NCI-H1694 (cell line): ENCODE measurements at regions not wholly inside any gene's neighbourhood (a gene's known extent, or its start where the extent isn't known, plus 50 kb on each side); places are given as distances from the start of the nearest gene placed in this dataset.

Source experiments
- DNase-seq: peaks from one replicate; lab custom pipeline; 2025; lab: John Stamatoyannopoulos, UW

DNA sequence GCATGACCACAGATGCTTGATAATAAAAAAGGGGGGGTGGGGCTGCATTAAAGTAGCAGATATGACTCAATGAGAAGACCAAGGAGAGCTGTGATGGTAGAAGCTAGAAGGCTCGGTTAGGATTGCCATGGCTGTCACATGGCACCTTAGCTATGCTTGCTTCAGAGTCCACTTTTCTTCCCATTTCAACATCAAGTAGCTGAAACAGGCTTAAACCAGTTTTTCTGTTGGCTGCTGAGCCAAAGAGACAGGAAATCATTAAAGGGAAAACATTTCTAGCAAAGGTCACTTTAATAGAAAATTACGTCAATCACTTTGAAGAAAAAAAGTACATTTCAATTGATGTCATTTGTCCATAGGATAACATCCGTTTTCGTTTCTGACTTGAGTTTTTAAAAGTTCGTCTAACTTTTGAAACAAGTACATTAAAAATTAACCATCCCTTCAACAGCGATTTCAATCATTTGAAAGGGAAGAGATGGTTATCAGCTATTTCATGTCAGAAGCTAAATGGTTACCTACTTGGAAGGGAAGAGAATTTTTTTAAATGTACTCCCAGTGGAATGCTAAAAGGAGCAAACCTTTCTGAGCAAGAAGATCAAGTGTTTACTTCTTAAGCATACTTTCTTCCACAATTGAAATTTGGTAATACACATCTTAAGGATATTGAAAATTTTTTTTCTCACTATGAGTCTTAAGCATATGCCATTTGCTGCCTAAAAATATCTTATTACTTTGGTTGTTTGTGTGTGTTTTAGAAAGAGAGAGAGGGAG, 488.1 kb upstream of the PRMT6 start:
- DNase-seq, result no peak

DNA sequence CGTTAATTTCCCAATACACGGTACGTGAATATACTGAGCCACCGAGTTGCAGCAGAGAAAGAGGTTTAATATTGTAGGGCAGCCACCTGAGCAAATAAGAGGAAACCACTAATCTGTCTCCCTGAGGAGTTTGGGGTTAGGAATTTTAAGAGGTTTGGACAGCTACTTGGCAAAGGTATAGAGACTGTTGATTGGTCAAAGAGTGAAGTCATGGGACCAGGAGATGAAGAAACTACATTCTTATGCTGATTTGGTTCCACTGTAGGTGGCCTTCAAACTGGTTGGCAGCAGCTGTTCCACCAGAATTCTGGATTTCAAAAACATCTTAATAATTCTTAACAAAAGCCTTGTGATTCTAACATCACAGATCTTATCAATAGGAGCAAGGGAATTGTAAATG, 485.4 kb upstream of the PRMT6 start:
- no peak for DNase-seq

DNA sequence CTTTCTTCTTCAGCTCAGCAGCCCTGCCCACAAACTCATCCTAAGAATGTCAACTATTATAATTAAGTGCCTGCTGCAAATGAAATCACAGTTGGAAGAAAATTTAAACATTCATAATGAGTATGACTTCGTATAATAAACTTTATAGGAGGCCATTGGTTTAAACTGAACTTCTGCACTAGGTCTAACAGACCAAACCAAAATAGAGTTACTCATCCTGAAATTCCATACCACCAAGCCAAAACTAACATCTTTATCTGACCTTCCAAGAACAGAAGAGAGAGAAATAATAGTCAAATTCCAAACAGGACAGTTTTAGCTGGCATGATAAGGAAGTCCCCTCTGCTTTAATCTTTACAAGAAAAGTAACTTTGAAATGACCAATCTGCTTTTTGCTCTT, 472.4 kb upstream of the PRMT6 start:
- DNase-seq, result no peak

DNA sequence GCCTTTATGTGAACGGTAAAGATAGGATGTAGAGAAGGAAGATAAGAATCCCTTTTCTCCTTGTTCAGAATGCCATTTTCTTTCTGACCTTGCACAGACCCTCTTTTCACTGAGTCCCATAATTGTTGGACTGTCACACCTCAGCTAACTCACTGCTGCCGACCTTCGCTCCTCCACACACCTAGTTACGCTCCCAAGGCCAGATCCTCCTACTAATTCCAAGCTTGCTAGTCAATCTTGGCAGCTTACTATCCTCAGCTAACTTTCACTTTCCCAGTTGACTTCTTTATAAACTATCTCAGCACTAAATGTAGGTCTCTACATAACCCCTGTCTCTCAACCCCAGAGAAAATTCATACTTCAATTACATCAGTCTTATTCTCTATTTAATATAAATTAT, 471.8 kb upstream of the PRMT6 start:
- DNase-seq, result no peak

DNA sequence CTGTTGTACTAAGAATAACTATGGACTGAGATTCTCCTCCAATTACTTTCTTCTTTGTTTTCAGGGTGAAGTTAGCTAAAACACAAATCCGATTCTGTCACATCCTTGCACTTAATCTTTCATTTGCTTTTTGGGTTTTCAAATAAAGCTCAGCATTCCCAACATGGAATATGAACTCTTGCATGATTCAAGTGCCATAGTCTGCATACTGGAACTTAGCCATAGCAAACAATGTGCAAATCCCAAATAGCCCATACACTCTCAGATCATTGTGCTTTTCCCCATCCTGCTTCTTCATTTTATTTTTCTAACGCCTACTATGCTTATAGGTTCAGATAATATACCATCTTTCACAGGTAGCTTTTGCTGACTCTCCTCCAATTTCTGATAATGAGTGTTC, 455.8 kb upstream of the PRMT6 start:
- DNase-seq, result no peak

DNA sequence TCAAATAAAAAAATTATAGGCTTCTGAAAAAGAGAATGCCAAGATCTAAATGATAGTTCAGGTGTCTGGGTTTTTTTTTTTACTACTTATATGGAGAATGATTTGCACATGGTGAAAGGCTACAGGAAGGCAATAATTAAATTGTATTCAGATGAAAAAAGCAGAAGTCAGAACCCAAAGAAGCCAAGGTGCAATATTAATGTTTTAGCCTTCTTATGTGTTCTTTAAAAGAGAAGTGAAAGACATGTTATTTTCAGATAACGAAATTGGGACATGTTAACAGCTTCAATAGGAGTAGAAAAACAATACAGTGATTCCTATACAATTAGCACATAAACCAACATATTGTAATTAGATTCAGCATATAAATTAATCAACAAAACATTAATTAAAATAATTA, 452.9 kb upstream of the PRMT6 start:
- DNase-seq, result no peak

DNA sequence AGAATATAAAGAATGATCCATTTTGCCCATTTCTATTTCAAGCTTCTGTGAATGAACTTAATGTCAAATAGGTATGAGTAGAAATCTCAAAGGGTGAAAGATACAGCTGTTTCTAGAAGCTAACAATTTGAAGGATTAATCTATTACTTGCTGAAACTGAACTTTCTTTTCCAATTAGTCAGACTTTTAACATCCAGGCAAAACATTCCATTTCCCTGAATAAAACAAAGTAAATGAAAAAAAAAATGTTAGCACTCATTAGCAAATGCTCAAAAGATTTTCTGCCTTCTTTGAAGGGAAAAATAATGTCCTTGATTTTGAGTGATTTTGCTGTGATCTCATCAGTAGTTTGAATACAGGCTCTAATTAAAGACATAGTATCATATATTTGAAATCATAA, 447.6 kb upstream of the PRMT6 start:
- DNase-seq, result no peak

DNA sequence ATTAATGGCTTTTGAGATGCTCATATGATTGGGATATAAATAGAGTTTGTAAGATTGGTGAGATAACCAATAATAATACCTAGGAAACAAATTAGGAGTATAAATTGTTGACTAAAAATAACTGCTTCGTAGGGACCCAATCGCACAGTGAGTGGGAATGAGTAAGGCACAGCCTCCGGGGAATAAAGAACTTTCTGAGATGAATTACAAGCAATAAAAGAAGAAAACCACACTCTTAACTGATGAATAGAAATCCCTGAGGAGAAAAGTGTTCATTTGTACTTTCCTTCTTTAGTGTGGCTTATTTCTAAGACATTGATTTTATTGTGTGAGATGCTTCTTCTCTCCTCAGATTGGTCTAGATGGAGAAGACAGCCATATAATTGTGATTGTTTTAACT, 443.4 kb upstream of the PRMT6 start:
- DNase-seq, result no peak

DNA sequence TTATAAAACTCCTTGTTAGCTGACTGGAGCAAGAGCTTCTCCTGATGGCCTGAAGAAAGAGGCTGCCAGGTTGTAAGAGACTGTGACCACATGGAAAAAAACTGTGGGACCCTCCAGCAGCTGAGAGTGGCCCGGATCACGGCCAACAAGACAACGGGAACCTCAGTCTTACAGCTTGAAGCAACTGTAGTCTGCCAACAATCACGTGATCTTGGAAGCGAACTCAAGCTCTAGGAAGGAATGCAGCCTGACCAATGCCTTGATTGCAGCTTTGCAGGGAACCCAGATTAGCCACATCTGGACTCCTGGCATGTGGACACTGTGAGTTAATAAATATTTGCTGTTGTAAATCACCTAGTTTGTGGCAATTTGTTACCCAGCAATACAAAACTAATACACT, 442.6 kb upstream of the PRMT6 start:
- no peak for DNase-seq

DNA sequence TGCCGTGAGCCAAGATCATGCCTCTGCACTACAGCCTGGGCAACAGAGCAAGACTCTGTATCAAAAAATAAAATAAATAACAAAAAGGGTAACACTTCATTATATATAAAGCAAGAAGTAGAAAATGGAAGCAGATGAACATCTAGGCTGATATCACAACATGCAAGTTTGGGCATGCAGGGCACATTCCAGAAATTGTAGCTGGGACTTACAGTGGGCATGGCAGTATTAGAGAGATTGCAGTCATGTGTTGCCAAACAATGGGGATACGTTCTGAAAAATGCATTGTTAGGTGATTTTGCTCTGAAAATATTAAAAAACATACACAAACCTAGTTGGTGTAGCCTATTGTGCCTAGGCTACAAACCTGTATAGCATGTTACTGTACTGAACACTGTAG, 441.0 kb upstream of the PRMT6 start:
- no peak for DNase-seq

DNA sequence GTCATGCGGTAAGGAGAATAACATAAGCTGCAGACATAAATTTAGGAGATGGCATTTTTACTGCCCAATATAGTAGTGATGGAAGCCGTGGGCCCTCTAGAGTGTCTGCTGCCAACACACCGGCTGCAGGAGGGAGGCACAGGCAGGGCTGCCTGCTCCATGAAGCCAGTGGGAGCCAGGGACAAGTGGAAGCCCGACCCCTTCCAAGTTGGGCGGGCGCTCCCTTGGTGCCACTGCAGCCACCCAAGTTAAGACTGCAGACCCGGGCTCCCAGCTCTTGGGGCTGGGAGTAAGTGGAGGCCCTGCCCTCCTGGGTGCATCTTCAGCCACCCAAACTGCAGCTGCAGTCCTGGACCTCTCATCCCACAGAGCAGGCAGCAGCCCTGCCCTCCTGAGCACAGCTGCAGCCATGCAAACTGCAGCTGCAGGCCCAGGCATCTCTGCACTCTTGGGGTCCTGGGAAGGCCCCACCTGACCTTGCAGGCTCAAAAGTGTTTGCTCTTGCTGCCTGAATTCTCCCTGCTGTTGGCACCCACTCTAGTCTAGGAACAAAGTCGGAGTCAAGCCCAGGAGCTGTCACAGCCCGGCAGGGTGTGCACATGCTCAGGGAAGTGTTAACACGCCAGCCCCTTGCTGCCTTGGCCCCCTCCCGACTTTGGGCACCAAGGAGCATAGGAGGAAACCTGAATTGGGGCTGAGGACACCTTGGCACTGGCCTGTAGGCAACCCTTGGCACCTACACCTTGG, 437.2 kb upstream of the PRMT6 start:
- no peak for DNase-seq

DNA sequence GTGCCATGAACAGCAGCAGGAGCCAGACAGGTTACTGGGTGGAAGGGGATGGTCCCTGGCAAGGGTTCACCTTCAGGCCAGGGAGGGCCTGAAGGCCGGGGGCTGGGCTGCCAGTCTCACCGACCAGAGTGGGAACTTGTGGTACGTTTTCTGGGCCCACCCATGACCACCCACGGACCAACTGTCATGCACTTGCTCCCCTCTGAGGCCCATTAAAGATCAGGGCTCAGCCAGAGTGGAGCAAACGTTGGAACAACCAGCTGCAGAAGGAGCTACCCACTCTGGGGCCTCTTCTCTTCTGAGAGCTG, 436.7 kb upstream of the PRMT6 start:
- no peak for DNase-seq

DNA sequence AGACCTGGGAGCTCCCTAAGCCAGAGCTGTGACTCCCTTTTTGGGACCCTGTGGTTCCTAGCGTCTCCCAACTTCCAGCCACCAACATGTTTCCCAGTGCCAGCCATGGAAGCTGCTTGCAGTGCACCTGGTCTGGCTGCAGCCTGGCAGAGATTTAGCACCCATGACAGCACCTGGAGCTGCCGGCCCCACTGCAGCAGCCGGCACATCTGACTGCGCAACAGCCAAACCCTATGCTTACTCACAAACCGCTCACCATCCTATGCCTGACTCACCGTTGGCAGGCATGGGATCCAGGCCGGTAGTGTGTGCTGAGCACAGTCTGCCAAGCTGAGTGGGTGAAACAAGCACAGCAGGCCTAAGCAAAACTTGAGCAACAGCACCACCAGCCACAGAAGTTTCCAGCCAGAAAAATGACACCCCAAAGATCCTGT, 435.9 kb upstream of the PRMT6 start:
- no peak for DNase-seq

DNA sequence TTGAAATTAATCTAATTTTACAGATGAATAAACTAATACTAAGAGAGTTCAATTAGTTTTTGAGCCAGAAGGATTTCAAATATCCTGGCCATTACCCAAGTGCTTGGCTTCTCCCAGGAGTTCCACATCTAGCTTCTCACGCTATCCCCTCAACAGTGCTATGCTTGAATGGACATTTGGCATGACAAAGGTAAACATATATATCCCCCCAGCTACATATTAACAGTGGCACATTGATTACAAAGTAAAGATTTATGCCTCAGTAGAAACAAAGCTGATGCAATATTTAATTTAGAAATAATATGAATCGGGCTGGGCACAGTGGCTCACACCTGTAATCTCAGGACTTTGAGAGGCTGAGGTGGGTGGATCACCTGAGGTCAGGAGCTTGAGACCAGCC, 434.6 kb upstream of the PRMT6 start:
- no peak for DNase-seq

DNA sequence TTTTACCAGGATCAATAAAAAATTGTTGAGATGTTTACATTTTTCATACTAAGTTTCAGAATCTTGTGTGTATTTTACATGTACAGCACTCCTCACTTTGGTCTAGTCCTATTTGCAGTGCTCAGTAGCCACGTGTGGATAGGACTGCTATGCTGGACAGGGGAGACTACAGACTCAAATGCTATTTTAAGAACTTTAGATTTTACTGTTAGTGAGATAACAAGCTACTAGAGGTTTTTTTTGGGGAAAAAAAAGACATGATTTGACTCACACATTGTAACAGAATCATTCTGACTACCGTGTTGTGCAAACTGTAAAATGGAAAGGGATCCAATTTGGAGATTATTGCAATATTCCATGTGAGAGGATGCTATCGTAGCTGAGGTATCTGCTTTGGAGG, 418.9 kb upstream of the PRMT6 start:
- no peak for DNase-seq

DNA sequence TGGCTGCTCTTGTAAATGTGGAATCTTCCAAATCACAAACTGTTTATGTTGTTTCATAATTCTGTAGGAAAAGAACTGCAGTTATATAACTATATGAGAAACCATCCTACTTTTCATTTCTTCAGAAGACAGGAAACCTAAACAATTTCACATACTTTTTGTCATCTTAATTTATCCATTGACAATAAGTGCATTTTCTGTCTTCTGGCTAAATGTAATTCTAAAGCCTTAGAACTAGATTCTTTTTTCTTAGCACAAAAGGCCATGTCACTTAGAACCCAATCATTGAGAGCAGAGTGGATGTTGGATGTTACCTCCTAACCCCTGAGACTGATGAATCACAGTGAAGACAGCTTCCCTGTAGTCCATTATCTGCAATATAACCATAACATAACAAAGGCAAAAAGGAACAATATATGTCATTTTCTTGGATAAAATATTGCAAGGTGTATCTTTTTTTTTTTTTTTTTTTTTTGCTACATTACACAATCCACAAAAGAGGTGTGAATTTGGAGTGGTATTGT, 410.2 kb upstream of the PRMT6 start:
- no peak for DNase-seq

DNA sequence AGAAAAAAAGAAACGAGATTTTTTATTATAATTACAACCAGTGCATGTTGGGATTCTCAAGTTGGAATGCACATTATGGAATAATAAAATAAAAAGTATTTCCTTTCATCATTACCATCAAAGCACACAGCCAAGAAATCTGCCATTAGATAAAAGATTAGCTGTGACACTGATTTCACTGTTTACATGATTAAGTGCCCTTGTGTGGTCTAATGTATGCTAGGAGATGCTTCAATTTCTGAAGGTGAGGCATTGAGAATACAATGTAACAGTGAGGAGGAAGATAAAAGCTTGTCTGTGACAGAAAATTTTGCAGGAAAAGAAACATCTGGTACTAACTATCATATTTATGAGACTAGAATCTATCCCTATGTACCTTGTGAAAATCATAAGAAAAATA, 409.7 kb upstream of the PRMT6 start:
- no peak for DNase-seq

DNA sequence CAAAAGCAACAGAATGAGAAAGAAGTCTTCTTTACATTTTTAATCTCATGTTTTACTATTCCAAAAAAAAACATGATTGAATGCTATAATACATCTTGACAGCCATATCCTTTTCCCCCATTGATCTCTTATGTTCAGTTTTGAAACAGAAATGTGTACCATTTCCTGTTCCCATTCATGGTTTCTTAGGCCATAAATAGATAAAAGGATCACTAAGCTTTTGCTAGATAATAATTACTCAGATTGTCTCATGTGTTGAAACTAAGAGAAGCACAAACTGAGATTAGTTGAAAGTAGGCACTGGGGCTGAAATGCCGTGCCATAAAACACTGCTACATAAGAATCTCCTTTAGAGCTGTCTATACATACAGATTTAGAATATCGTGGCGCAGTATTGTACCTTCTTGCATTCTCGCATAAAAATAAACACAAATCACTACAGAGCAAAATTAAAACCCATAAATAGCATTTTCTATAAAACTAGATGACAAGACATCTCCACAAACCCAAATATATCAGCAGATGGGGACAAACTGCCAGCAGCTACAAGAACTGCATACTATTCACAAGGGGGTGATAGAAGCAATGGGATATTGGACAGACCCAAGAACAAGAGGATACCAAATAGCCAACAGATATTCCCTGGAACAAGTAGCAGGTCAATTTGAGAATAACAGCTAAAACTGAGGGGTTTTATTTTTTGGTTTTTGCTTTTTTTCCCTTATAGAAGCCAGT, 405.3 kb upstream of the PRMT6 start:
- no peak for DNase-seq

DNA sequence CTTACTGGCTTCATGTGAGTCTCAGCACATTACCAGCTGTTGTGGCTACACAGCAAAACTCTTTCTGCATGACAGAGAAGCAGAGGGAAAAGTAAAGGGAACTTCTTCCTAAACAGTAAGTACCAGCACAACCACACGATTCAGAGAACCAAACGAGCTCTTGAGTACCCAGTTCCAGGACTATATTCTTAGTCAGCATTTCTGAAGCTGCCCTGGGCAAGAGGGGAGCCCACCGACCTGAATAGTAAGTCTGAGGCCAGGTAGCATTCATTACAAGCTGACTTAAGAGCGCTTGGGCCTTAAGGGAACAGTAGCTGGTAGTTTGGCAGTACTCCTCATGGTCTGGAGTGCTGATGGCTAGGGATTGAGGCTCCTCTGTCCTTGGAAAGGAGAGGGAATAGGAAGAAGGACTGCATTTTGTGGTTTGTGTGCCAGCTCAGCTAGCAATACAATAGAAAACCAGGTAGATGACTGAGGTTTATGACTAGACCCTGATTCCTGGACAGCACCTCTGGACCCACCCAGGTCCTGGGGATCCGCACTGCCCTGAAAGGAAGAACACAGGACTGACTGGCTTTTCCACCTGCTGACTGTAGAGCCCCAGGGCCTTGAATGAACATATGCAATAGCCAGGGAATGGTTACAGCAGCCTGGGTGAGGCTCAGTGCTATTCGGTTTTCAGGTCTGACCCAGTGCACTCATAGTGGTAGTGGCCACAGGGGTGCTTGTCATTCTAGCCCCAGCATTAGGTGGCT, 396.8 kb upstream of the PRMT6 start:
- DNase-seq, result no peak

DNA sequence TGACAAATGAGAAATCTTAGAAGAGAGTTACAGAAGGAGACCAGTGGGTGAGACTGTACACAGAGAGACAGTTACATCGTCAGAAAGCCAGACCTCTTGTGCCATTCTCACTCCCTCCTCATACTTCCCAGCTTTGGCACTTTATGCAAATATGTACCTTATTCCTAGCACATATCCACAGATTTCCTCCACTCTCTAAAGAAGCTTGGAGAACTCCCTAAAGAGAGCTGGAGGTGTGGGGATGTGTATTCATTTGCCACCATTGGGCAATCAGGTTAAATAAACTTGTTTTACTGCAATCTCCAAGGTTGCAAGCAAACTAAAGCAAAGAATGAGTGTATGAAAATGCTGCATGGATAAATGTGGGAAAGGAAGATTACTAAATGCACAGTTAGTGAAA, 380.9 kb upstream of the PRMT6 start:
- DNase-seq, result no peak

DNA sequence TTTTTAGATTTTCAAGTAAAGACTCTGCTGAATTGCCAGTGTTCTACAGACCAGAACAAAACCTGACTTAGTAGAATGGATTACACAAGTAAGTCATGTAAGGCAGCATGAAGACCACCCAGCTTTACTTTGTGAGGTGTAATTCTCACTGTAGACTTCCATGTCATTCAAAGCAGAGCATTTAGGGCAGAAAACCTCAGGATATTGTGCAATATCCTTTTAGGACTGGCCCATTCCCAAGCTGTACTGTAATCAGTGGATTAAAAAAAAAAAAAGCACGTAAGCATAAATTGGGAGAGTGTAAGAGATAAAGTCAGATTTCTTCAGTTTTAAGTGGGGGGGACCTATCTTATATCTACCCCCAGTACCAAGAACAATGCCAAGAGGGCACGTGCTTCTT, 380.5 kb upstream of the PRMT6 start:
- no peak for DNase-seq

DNA sequence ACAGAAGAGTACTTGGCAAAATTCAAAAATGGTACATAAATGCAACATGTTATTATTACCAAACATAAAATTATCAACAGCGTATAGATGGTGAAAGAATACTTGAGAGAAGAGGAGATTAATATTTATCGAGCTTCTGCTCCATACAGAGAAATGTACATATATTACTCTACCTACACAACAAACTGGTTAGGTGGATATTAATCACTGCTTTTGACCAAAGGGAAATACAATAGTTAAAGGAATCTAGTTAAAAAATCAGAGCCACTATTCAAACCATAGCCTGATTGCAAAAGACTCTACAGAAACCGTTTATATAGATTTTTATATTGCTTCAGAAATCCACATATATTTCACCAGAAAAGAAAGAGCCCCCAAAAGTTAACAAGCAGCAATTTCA, 379.3 kb upstream of the PRMT6 start:
- no peak for DNase-seq
